H1 (cell line): ENCODE measurements at regions not wholly inside any gene's neighbourhood (a gene's known extent, or its start where the extent isn't known, plus 50 kb on each side); places are given as distances from the start of the nearest gene placed in this dataset.
A peak's percentile ranks its signal among the peaks of the same experiment; 100 is the strongest.

Experiments used
- CTCF ChIA-PET: fragments of 300-600 bp; sonication (Branson Sonifier 250); formaldehyde crosslinking; loops from one replicate; lab custom pipeline; 2021; ENCODE audit not compliant: partially characterized antibody; lab: Charles Lee
- POLR2A ChIA-PET: fragments of 300-600 bp; sonication (Branson Sonifier 250); formaldehyde crosslinking; loops from one replicate; lab custom pipeline; 2021; ENCODE audit warnings: inconsistent platforms; ENCODE audit not compliant: partially characterized antibody; lab: Charles Lee
- DNase-seq, 2 experiments: peaks; one replicate each; pipeline versions ENCODE4 v3.0.0 to v3.0.0-alpha.2; 2010 to 2022; ENCODE audit warnings: low spot score in 2 of 2, low read depth in 1 of 2, mixed read lengths in 1 of 2
- FAIRE-seq: peaks from 2 replicates; lab custom pipeline; 2011; peaks lifted over from hg19 to GRCh38; lab: Jason Lieb, UNC
- H2AFZ ChIP-seq: 2 replicates; pipeline ENCODE4 v1.8.1; 2012; ENCODE audit warnings: low read length, inconsistent platforms
- H2AK5ac ChIP-seq: 2 replicates; pipeline ENCODE4 v1.6.1; 2013; ENCODE audit warnings: low read depth, low read length
- H2BK120ac ChIP-seq: replicated peaks from 2 replicates; pipeline ENCODE3; 2013; ENCODE audit warnings: low read depth, low read length, inconsistent platforms
- H2BK12ac ChIP-seq: 2 replicates; pipeline ENCODE4 v1.6.1; 2013; ENCODE audit warnings: low read depth, low read length
- H2BK15ac ChIP-seq: 2 replicates; pipeline ENCODE4 v1.6.1; 2013; ENCODE audit warnings: low read length
- H2BK20ac ChIP-seq: 2 replicates; pipeline ENCODE4 v1.6.1; 2013; ENCODE audit warnings: low read length
- H2BK5ac ChIP-seq: 2 replicates; pipeline ENCODE4 v1.6.1; 2013; ENCODE audit warnings: low read depth, low read length
- H3K14ac ChIP-seq: 2 replicates; pipeline ENCODE4 v1.6.1; 2013; ENCODE audit warnings: inconsistent platforms; ENCODE audit not compliant: insufficient read length
- H3K18ac ChIP-seq: 2 replicates; pipeline ENCODE4 v1.6.1; 2013; ENCODE audit warnings: low read length; ENCODE audit errors: extremely low read depth
- H3K23ac ChIP-seq: 2 replicates; pipeline ENCODE4 v1.6.1; 2013; ENCODE audit warnings: inconsistent platforms; ENCODE audit not compliant: insufficient read length
- H3K23me2 ChIP-seq: 2 replicates; pipeline ENCODE4 v1.6.1; 2013; ENCODE audit warnings: low read depth, low read length
- H3K27ac ChIP-seq: 2 replicates; pipeline ENCODE4 v1.6.1; 2011; ENCODE audit warnings: low read depth, low read length, inconsistent platforms
- H3K27me3 ChIP-seq, 4 experiments: replicated peaks in 1 of 4; 1 replicate in 1 of 4; 2 replicates in 3 of 4; pipeline versions ENCODE4 v1.6.1 to v1.8.1; 2011 to 2013; ENCODE audit warnings: low read length in 3 of 4, mild to moderate bottlenecking in 3 of 4, inconsistent platforms in 2 of 4, mixed read lengths in 2 of 4, moderate library complexity in 1 of 4; ENCODE audit not compliant: control insufficient read depth in 3 of 4, insufficient read depth in 3 of 4; ENCODE audit errors: extremely low read depth in 1 of 4
- H3K36me3 ChIP-seq, 4 experiments: 2 replicates each; pipeline versions ENCODE4 v1.6.1 to v1.8.1; 2011 to 2013; ENCODE audit warnings: mild to moderate bottlenecking in 4 of 4, low read length in 3 of 4, moderate library complexity in 2 of 4, control low read depth in 1 of 4, inconsistent platforms in 1 of 4; ENCODE audit not compliant: insufficient read depth in 4 of 4, control insufficient read depth in 2 of 4
- H3K4ac ChIP-seq: replicated peaks from 2 replicates; pipeline ENCODE3; 2013; ENCODE audit warnings: low read length, low read depth, mixed read lengths, inconsistent platforms; ENCODE audit not compliant: insufficient read length
- H3K4me1 ChIP-seq, 4 experiments: replicated peaks in 1 of 4; 1 replicate in 1 of 4; 2 replicates in 3 of 4; pipeline versions ENCODE4 v1.6.1 to v1.8.1; 2011 to 2013; ENCODE audit warnings: low read length in 3 of 4, inconsistent platforms in 2 of 4, mixed read lengths in 1 of 4; ENCODE audit not compliant: insufficient read depth in 4 of 4, control insufficient read depth in 3 of 4
- H3K4me2 ChIP-seq, 2 experiments: 2 replicates each; pipeline versions ENCODE4 v1.6.1 to v1.8.1; 2011 to 2013; ENCODE audit warnings: low read depth in 2 of 2, low read length in 2 of 2, control low read depth in 1 of 2, inconsistent platforms in 1 of 2, mild to moderate bottlenecking in 1 of 2; ENCODE audit not compliant: insufficient read depth in 1 of 2
- H3K4me3 ChIP-seq, 4 experiments: fragments of 200-600, 300-600 bp in 1 of 4; sonication (generic), shearing (Covaris generic), sonication (Bioruptor Twin) in 1 of 4; 2 replicates each; pipeline versions ENCODE4 v1.5.1 to v1.8.1; 2011 to 2016; ENCODE audit warnings: low read length in 4 of 4, low read depth in 3 of 4, control low read depth in 2 of 4, inconsistent platforms in 2 of 4, mild to moderate bottlenecking in 2 of 4, mixed read lengths in 1 of 4, moderate library complexity in 1 of 4; ENCODE audit not compliant: insufficient read depth in 2 of 4; ENCODE audit errors: extremely low read depth in 1 of 4
- H3K56ac ChIP-seq: replicated peaks from 2 replicates; pipeline ENCODE3; 2013; ENCODE audit warnings: low read depth, mild to moderate bottlenecking, mixed read lengths, low read length, inconsistent platforms; ENCODE audit not compliant: insufficient read length
- H3K79me1 ChIP-seq: 2 replicates; pipeline ENCODE4 v1.6.1; 2013; ENCODE audit warnings: low read depth, low read length, control low read depth
- H3K79me2 ChIP-seq, 2 experiments: 2 replicates each; pipeline versions ENCODE4 v1.6.1 to v1.8.1; 2012 to 2013; ENCODE audit warnings: low read length in 2 of 2, mild to moderate bottlenecking in 2 of 2, inconsistent platforms in 1 of 2; ENCODE audit not compliant: insufficient read depth in 2 of 2, control insufficient read depth in 1 of 2
- H3K9ac ChIP-seq, 4 experiments: replicated peaks in 1 of 4; 1 replicate in 1 of 4; 2 replicates in 3 of 4; pipeline versions ENCODE4 v1.6.1 to v1.8.1; 2011 to 2013; ENCODE audit warnings: low read depth in 3 of 4, low read length in 3 of 4, control low read depth in 2 of 4, mild to moderate bottlenecking in 2 of 4, moderate library complexity in 2 of 4, inconsistent platforms in 1 of 4; ENCODE audit errors: extremely low read depth in 1 of 4
- H3K9me3 ChIP-seq, 2 experiments: 2 replicates each; pipeline versions ENCODE4 v1.6.1 to v1.8.1; 2012 to 2013; ENCODE audit warnings: mild to moderate bottlenecking in 2 of 2, moderate library complexity in 2 of 2, control low read depth in 1 of 2, inconsistent platforms in 1 of 2, low read depth in 1 of 2, low read length in 1 of 2, mixed read lengths in 1 of 2; ENCODE audit not compliant: insufficient read depth in 2 of 2
- H4K20me1 ChIP-seq, 2 experiments: replicated peaks in 1 of 2; 2 replicates each; pipeline versions ENCODE3 to v1.8.1; 2011 to 2013; ENCODE audit warnings: inconsistent platforms in 2 of 2, low read length in 2 of 2, mild to moderate bottlenecking in 1 of 2; ENCODE audit not compliant: insufficient read depth in 2 of 2, control insufficient read depth in 1 of 2
- H4K5ac ChIP-seq: 2 replicates; pipeline ENCODE4 v1.6.1; 2013; ENCODE audit warnings: low read length, low read depth, mixed read lengths, inconsistent platforms; ENCODE audit not compliant: insufficient read length
- H4K8ac ChIP-seq: 2 replicates; pipeline ENCODE4 v1.8.0; 2013; ENCODE audit warnings: mild to moderate bottlenecking, moderate library complexity, low read length, inconsistent platforms; ENCODE audit not compliant: insufficient read depth; ENCODE audit errors: extremely low read depth
- H4K91ac ChIP-seq: replicated peaks from 2 replicates; pipeline ENCODE3; 2013; ENCODE audit warnings: low read length, mixed read lengths, inconsistent platforms; ENCODE audit not compliant: insufficient read length
- EGR1 ChIP-seq: IDR thresholded peaks from 2 replicates; pipeline ENCODE4 v1.6.1; 2011; ENCODE audit warnings: low read depth, low read length, borderline replicate concordance
- NRF1 ChIP-seq: IDR thresholded peaks from 2 replicates; pipeline ENCODE4 v1.6.1; 2011; ENCODE audit warnings: mild to moderate bottlenecking, low read depth, low read length, improper control_type of control experiment
- POU5F1 ChIP-seq: IDR thresholded peaks from 2 replicates; pipeline ENCODE4 v1.6.1; 2011; ENCODE audit warnings: low read depth, mild to moderate bottlenecking, low read length, moderate library complexity
- SP2 ChIP-seq: IDR thresholded peaks from 2 replicates; pipeline ENCODE4 v1.6.1; 2012; ENCODE audit warnings: mild to moderate bottlenecking, low read length, inconsistent platforms
- TBP ChIP-seq: IDR thresholded peaks from 2 replicates; pipeline ENCODE4 v1.6.1; 2011; ENCODE audit warnings: low read depth, low read length, improper control_type of control experiment
- WGBS, 2 experiments: shearing (Covaris generic) in 1 of 2; methylation state at CpG; one replicate each; pipeline versions ENCODE4 v1.1.6 to v1.1.7; 2013 to 2015; ENCODE audit warnings: low lambda C conversion rate in 2 of 2, mixed read lengths in 2 of 2, inconsistent platforms in 1 of 2, low coverage in 1 of 2, missing lambda C conversion rate in 1 of 2; ENCODE audit not compliant: insufficient replicate concordance in 2 of 2, insufficient coverage in 1 of 2, insufficient read length in 1 of 2; ENCODE audit errors: extremely low coverage in 1 of 2, missing lambda C conversion rate in 1 of 2; 5-methylcytosine and 5-hydroxymethylcytosine counted together

- no peak overlapping the region for H3K4ac ChIP-seq
- no peak overlapping the region for H3K9ac ChIP-seq
- peak overlapping the region; percentile 21; the same call in 1 of the 2 replicates for H2BK20ac ChIP-seq
- ChIA-PET POLR2A (interaction anchor here (2.3 kb wide), 1 partner anchor 10 kb away, joined by 6 read pairs; no protein-coding TSS in a partner anchor), CTCF (interaction anchor here (1.0 to 2.1 kb wide), 3 partner anchors 12 to 304 kb away, joined by 3 to 5 read pairs (median 4); no protein-coding TSS in a partner anchor)
- no peak overlapping the region for H2BK5ac ChIP-seq
- H4K8ac ChIP-seq, result no peak overlapping the region
- no peak overlapping the region for H3K4me2 ChIP-seq
- no peak overlapping the region for H3K27ac ChIP-seq
- H3K4me3 ChIP-seq, result no peak overlapping the region
- no peak overlapping the region for H2BK12ac ChIP-seq
- no peak for DNase-seq
- peaks cover 0 to 6% (median 2%) of the 10 kb centered on the region in 4 experiments; a peak in 2 of 7 replicates for H3K4me1 ChIP-seq
- H4K20me1 ChIP-seq, result no peaks in the 10 kb centered on the region
- H4K91ac ChIP-seq, result no peak overlapping the region
- no peaks in the 10 kb centered on the region for H3K36me3 ChIP-seq
- H3K79me1 ChIP-seq, result peaks cover 2% of the 10 kb centered on the region; the same call in 1 of the 2 replicates
- FAIRE-seq, result no peak
- no peak overlapping the region for H4K5ac ChIP-seq
- H3K23me2 ChIP-seq, result no peaks in the 10 kb centered on the region; the same call in 1 of the 2 replicates
- H3K9me3 ChIP-seq, result no peaks in the 10 kb centered on the region
- no peak overlapping the region for H2AK5ac ChIP-seq
- H2AFZ ChIP-seq, result no peak overlapping the region
- 0 out of 2 replicates have a peak overlapping the region, but pooled peaks have one; percentile 33 for H2BK15ac ChIP-seq
- H3K27me3 ChIP-seq, result no peaks in the 10 kb centered on the region
- no peaks in the 10 kb centered on the region for H3K79me2 ChIP-seq
- H3K23ac ChIP-seq, result no peak overlapping the region
- no peak overlapping the region for H3K14ac ChIP-seq
- WGBS, 2 experiments, result 91% methylated on average over 11 of the region's 11 CpGs; no CpG with 5 or more reads in 1 of the 2 experiments
- H2BK120ac ChIP-seq, result no peak overlapping the region
- H3K56ac ChIP-seq, result no peak overlapping the region
- no peak overlapping the region for H3K18ac ChIP-seq
- TF ChIP-seq SP2, result no peak
- TF ChIP-seq TBP, result no peak
- no peak for TF ChIP-seq POU5F1
- no peak for TF ChIP-seq EGR1
- no peak for TF ChIP-seq NRF1
Observed at GRCh38 chr13:73984201-73984600, 150.0 kb downstream of the KLF12 start.
